GM18511 (cell line): ENCODE measurements at regions not wholly inside any gene's neighbourhood (a gene's known extent, or its start where the extent isn't known, plus 50 kb on each side); places are given as distances from the start of the nearest gene placed in this dataset.
A peak's percentile ranks its signal among the peaks of the same experiment; 100 is the strongest.

Source experiments
- ATAC-seq: cut with Tn5 transposase; IDR thresholded peaks from one replicate; pipeline ENCODE4 v1.9.1; 2021; ENCODE audit warnings: mild to moderate bottlenecking, moderate library complexity; ENCODE audit not compliant: unreplicated experiment

DNA sequence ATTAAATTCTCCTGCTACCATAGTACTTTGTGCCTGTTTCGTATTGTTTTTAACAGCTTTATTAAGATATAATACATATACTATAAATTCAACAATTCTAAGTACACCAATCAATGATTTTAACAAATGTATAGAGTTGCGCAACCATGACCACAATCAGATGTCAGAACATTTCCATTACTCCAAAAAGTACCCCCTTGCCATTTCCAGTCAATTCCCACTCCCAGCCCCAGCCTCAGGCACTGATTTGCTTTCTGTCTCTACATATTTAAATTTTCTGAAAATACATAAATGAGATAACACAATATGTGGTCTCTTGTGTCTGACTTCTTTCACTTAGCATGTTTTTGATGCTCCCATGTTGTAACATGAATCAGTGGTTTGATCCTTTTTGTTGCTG lies 193.9 kb downstream of the FIGN start:
- no peak for ATAC-seq

DNA sequence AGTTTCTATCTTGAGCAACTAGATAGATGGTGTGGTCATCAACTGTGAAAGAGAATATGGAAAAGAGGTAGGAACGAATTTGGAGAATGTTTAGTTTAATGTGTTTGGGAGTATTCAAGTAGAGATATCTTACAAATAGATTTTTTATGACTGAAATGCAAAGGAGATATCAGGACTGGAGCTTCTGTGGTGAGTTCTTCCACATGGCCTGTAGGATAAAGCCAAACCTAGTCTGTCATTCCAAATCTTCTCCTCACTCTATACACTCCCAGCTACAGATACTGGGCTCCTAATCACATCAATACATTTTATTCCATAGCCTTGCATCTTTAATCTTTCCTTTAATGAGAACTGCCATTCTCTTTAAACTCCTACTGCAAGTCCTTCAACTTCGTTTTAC lies 194.3 kb downstream of the FIGN start:
- ATAC-seq, result no peak

- ATAC-seq, result peak; percentile 48
Observed at GRCh38 chr2:163528640-163529217, 207.1 kb downstream of the FIGN start.

GRCh38 chr2:163527381-163527780 lies 208.4 kb downstream of the FIGN start:
- ATAC-seq, result no peak

GRCh38 chr2:163518762-163519161 lies 217.0 kb downstream of the FIGN start:
- ATAC-seq, result no peak

DNA sequence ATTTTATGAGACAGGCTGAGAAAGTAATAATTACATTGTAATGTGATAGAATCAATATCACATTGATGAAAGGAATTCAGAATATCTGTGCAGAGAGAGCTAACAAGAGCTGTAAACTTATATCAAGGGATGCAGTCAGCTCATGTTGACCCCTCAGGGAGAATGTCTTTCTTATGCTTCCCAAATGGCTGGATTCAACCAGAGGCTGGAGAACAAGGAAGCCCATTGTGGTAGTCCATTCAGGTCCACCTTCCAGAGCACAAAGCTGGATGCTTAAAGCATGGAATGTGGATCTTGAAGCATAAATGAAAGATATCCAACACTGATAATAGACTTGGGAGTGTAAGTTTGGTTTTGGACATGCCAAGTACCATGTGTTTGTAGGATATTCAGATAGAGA lies 220.0 kb downstream of the FIGN start:
- ATAC-seq, result no peak

- no peak for ATAC-seq
Observed at GRCh38 chr2:163505281-163505680, 230.5 kb downstream of the FIGN start.

- ATAC-seq, result no peak
Observed at GRCh38 chr2:163493359-163494298, 242.2 kb downstream of the FIGN start.

GRCh38 chr2:163491850-163492249 lies 244.0 kb downstream of the FIGN start:
- no peak for ATAC-seq

DNA sequence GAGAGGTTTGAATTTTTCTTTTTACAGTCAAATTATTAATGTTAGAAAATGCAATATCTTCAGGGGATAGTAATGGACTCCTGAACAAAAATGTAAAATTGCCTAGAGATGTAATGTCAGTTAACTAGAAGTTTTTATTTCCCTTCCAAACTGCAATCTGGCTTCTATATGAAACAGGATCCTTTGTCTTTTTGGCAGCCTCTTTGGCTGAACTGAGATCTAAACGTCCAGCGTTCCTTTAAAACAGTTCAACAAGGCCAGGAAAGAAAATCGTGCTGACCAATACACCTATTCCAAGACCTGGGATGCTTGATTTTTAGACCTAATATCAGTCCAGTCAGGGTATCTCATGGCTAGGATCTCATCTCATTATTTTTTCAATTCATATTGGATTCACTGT lies 245.5 kb downstream of the FIGN start:
- no peak for ATAC-seq

DNA sequence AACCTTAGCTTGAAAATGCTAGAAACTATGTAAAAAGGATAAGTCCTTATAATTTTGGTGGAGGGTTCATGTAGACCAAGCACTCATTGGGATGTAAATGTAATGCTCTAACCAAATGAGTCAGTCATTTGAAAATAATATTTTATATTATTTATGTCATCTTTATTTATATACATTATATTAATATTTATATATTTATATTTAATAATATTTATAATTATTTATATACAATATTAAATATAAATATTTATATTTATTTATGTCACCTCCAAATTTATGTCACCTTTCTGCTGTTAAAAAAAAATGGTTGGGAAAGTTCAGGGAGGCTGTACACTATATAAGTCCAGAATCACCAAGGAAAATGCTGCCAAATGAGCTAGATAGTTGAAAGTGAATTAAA lies 254.3 kb downstream of the FIGN start:
- no peak for ATAC-seq

DNA sequence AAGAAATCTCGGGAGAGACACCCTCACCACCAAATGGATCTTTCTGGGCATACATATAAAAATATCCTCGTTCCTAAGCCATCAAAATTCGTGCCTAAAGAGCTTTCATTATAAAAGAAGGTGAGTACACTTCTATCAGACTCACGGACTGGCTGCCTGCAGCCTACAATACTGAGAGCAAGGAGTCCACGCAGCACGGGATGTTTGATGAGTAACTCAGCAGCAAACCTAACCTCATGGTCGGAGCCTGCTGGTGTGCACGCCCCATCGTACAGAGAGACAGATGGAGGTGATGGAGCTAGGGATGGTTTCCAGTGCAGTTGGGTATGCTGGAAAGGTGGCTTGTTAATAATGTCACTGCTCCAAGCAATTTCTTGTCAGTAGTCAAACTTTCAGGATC lies 256.2 kb downstream of the FIGN start:
- ATAC-seq, result no peak

GRCh38 chr2:163475815-163476214 lies 260.0 kb downstream of the FIGN start:
- no peak for ATAC-seq

GRCh38 chr2:163474889-163475288 lies 260.9 kb downstream of the FIGN start:
- ATAC-seq, result no peak

DNA sequence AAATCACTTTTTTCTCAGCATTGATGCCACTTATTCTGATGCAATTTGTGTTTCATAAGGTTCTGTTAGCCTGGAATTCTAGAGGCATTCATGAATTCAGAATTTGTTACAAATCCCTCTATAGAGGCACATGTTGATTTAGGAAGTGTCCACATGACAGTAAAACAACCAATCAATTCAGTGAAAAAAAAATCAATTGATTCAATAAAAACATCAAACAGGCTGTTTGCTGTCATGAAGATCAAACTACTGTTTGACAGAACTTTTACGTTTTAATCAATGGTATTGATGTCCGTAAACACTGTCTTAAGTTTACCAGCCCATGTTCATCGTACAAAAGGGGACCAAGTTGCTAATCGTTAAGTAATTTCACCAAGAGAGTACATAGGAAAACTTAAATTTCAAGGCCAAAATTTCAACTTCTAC lies 261.5 kb downstream of the FIGN start:
- no peak for ATAC-seq

DNA sequence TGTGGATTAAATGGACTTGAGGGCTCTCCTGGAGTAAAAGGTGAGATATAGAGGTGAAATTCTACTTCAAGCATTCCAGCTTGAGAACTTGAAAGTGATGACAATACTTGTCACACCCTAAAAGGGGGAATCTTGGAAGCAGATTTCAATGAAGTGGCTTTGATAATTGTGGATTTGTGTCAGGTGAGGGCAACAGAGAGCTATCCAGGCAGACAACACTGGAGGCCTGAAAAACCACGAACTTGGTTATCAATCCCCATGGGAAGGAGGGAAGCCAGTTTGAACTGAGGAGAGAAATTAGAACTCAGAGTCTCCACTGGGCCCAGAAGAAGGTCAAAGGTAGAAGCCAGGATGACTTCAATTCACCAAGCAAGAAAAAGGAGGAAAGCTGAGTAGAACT lies 263.9 kb downstream of the FIGN start:
- ATAC-seq, result no peak

DNA sequence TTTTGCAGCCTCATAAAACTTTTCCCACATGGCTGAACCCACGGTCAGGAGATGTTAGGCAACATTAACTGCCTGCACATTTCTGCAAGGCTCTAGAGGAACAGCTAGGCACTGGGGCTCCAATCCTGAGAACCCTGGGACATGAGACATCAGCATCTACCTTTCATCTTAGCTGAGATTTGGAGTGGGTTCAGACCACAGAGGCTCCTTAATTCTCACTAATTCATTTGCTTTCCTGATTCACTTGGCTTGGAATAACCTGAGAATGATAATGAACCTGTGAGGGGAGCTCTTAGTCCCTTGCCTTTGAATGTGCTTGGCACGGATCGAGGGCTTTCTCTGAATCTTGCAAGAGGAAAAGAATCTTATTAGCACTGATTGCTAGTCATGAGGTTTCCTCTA lies 266.2 kb downstream of the FIGN start:
- no peak for ATAC-seq

DNA sequence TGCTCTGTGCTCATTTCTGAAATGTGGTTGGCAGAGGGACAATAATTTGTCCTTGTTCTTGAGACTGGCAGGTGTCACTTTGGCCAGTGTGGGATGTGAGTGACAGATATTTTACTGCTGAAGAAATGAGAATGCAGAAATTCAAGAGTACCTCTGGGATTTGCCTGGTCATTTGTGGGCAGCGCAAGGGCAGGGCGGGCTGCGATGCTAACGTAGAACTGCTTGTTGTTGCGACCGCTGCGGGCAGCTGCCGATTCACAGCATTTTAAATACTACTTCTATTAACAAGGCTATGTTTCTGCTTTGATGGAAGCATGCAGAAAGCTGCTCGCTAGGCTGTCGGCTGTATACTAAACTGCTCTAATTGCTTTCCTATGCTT lies 268.6 kb downstream of the FIGN start:
- no peak for ATAC-seq

GRCh38 chr2:163466331-163467250 lies 269.2 kb downstream of the FIGN start:
- no peak for ATAC-seq

- no peak for ATAC-seq
Observed at GRCh38 chr2:163465440-163465839, 270.4 kb downstream of the FIGN start.

- no peak for ATAC-seq
Observed at GRCh38 chr2:163463411-163463810, 272.4 kb downstream of the FIGN start.
